ENCODE measurements at regions not wholly inside any gene's neighbourhood (a gene's known extent, or its start where the extent isn't known, plus 50 kb on each side); places are given as distances from the start of the nearest gene placed in this dataset.

- Histone ChIP-seq H3K4me3 (no peak overlapping the region), H3K4me1 (ENCODE audit: insufficient read depth) (no peaks in the 10 kb centered on the region), H2AFZ (no peak overlapping the region), H4K20me1 (ENCODE audit: insufficient read depth, poor library complexity, severe bottlenecking) (no peaks in the 10 kb centered on the region), H3K9me3 (ENCODE audit: low read depth) (no peaks in the 10 kb centered on the region), H3K9me2 (replicated peaks; ENCODE audit: insufficient read depth) (no peaks in the 10 kb centered on the region), H3K27me3 (no peaks in the 10 kb centered on the region), H3K27ac (no peak overlapping the region), H3K36me3 (replicated peaks; ENCODE audit: insufficient read depth, low read depth) (no peaks in the 10 kb centered on the region), H3K4me2 (no peak overlapping the region), H3K79me2 (no peaks in the 10 kb centered on the region)
- no peak for TF ChIP-seq EZH2 (IDR thresholded peaks at IDR 0.05; ENCODE audit: borderline replicate concordance)
- no peak for TF ChIP-seq EZH2phosphoT487 (IDR thresholded peaks at IDR 0.05; ENCODE audit: low read depth, severe bottlenecking, unreplicated experiment)
- no peak for TF ChIP-seq CTCF (IDR thresholded peaks at IDR 0.05; ENCODE audit: poor library complexity)
- no peak for DNase-seq (ENCODE audit: low spot score)
Measured at GRCh38 chr13:97715763-97716162, 237.7 kb upstream of the IPO5 start.

- Histone ChIP-seq H2AFZ (no peak overlapping the region), H3K9me3 (ENCODE audit: low read depth) (no peaks in the 10 kb centered on the region), H3K36me3 (replicated peaks; ENCODE audit: insufficient read depth, low read depth) (no peaks in the 10 kb centered on the region), H3K4me1 (ENCODE audit: insufficient read depth) (no peaks in the 10 kb centered on the region), H3K4me2 (no peak overlapping the region), H3K79me2 (no peaks in the 10 kb centered on the region), H3K4me3 (no peak overlapping the region), H3K27me3 (no peaks in the 10 kb centered on the region), H3K27ac (no peak overlapping the region), H4K20me1 (ENCODE audit: insufficient read depth, poor library complexity, severe bottlenecking) (no peaks in the 10 kb centered on the region), H3K9me2 (replicated peaks; ENCODE audit: insufficient read depth) (no peaks in the 10 kb centered on the region)
- no peak for DNase-seq (ENCODE audit: low spot score)
- WGBS (ENCODE audit: low lambda C conversion rate, missing lambda C conversion rate), result 50% methylated on average over 2 of the region's 2 CpGs
- no peak for TF ChIP-seq EZH2 (IDR thresholded peaks at IDR 0.05; ENCODE audit: borderline replicate concordance)
- no peak for TF ChIP-seq CTCF (IDR thresholded peaks at IDR 0.05; ENCODE audit: poor library complexity)
- no peak for TF ChIP-seq EZH2phosphoT487 (IDR thresholded peaks at IDR 0.05; ENCODE audit: low read depth, severe bottlenecking, unreplicated experiment)
Measured at GRCh38 chr13:97716746-97717145, 236.7 kb upstream of the IPO5 start.

GRCh38 chr13:97719736-97720135, 233.7 kb upstream of the IPO5 start:
- no peaks in the 10 kb centered on the region for H3K36me3 ChIP-seq (replicated peaks; ENCODE audit: insufficient read depth, low read depth)
- H3K79me2 ChIP-seq, result no peaks in the 10 kb centered on the region
- H3K9me3 ChIP-seq (ENCODE audit: low read depth), result no peaks in the 10 kb centered on the region
- no peaks in the 10 kb centered on the region for H4K20me1 ChIP-seq (ENCODE audit: insufficient read depth, poor library complexity, severe bottlenecking)
- no peaks in the 10 kb centered on the region for H3K9me2 ChIP-seq (replicated peaks; ENCODE audit: insufficient read depth)
- no peak overlapping the region for H3K4me3 ChIP-seq
- no peak for TF ChIP-seq CTCF (IDR thresholded peaks at IDR 0.05; ENCODE audit: poor library complexity)
- no peak for TF ChIP-seq EZH2 (IDR thresholded peaks at IDR 0.05; ENCODE audit: borderline replicate concordance)
- no peak for TF ChIP-seq EZH2phosphoT487 (IDR thresholded peaks at IDR 0.05; ENCODE audit: low read depth, severe bottlenecking, unreplicated experiment)
- H3K4me2 ChIP-seq, result no peak overlapping the region
- no peaks in the 10 kb centered on the region for H3K27me3 ChIP-seq
- DNase-seq (ENCODE audit: low spot score), result peak; percentile 43
- no peak overlapping the region for H3K27ac ChIP-seq
- H3K4me1 ChIP-seq (ENCODE audit: insufficient read depth), result no peaks in the 10 kb centered on the region
- 75% methylated on average over 3 of the region's 3 CpGs for WGBS (ENCODE audit: low lambda C conversion rate, missing lambda C conversion rate)
- no peak overlapping the region for H2AFZ ChIP-seq

GRCh38 chr13:97720896-97721295, 232.6 kb upstream of the IPO5 start:
- TF ChIP-seq EZH2 (IDR thresholded peaks at IDR 0.05; ENCODE audit: borderline replicate concordance) (no peak), EZH2phosphoT487 (IDR thresholded peaks at IDR 0.05; ENCODE audit: low read depth, severe bottlenecking, unreplicated experiment) (no peak), CTCF (IDR thresholded peaks at IDR 0.05; ENCODE audit: poor library complexity) (no peak)
- H3K36me3 ChIP-seq (replicated peaks; ENCODE audit: insufficient read depth, low read depth), result no peaks in the 10 kb centered on the region
- H4K20me1 ChIP-seq (ENCODE audit: insufficient read depth, poor library complexity, severe bottlenecking), result no peaks in the 10 kb centered on the region
- no peak overlapping the region for H3K4me3 ChIP-seq
- H2AFZ ChIP-seq, result no peak overlapping the region
- H3K4me2 ChIP-seq, result no peak overlapping the region
- DNase-seq (ENCODE audit: low spot score), result no peak
- H3K9me2 ChIP-seq (replicated peaks; ENCODE audit: insufficient read depth), result no peaks in the 10 kb centered on the region
- 96% methylated on average over 4 of the region's 4 CpGs for WGBS (ENCODE audit: low lambda C conversion rate, missing lambda C conversion rate)
- H3K9me3 ChIP-seq (ENCODE audit: low read depth), result no peaks in the 10 kb centered on the region
- H3K27me3 ChIP-seq, result no peaks in the 10 kb centered on the region
- no peaks in the 10 kb centered on the region for H3K4me1 ChIP-seq (ENCODE audit: insufficient read depth)
- no peaks in the 10 kb centered on the region for H3K79me2 ChIP-seq
- no peak overlapping the region for H3K27ac ChIP-seq

Data from hepatocyte (in vitro differentiated cells).